Daoy (cell line): ENCODE measurements at regions not wholly inside any gene's neighbourhood (a gene's known extent, or its start where the extent isn't known, plus 50 kb on each side); places are given as distances from the start of the nearest gene placed in this dataset.
A peak's percentile ranks its signal among the peaks of the same experiment; 100 is the strongest.

Experiments
- DNase-seq: peaks from one replicate; pipeline ENCODE4 v3.0.0-alpha.2; 2015; ENCODE audit warnings: low read depth

- no peak for DNase-seq
Measured at GRCh38 chr6:16078064-16078463, 50.8 kb upstream of the MYLIP start.

GRCh38 chr6:16069671-16070070, 59.2 kb upstream of the MYLIP start:
- DNase-seq = no peak

- no peak for DNase-seq
Measured at GRCh38 chr6:16069222-16069621, 59.7 kb upstream of the MYLIP start.

GRCh38 chr6:16067568-16067967, 61.3 kb upstream of the MYLIP start:
- no peak for DNase-seq

DNA sequence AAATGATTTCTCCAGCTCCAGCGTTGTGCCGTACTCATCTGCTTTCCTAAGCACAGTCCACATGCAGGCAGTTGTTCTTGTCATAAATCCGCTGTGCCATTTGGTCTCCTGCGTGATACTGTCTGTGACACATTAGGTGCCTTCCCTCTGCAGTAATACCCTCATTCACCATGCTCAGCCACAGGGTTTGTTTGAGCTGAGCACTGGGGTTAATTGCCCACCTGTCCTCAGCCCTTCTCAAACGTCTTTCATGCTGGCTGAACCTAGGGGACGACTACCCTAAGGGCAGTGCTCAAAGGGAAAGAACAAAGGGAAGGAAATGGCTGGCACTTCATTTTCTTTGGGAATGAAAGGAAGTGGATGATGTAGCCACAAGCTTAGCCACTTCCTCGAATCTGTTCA, 64.2 kb upstream of the MYLIP start:
- peak; percentile 11 for DNase-seq

- DNase-seq = no peak
Measured at GRCh38 chr6:16063580-16063979, 65.3 kb upstream of the MYLIP start.

- peak; percentile 18 for DNase-seq
Measured at GRCh38 chr6:16061818-16062217, 67.1 kb upstream of the MYLIP start.

DNA sequence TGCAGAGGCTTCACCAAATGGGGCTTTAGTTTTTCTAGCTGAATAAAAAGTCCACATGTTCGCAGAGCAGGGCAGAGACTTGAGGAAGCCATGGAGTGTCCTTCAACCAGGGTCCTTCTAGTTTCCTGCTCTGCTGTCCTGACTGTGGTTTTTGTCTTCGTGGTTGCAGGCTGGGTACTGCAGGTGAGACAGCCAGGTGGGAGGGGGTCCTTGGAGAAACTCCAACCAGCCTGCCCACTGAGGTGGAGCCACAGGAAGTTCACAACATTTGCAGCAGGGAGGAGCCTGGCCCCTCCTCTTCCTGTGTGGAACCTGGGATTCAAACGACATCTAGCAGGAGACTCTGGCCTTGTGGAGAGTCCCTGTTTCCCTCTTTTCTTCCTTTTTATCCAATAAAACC, 68.8 kb upstream of the MYLIP start:
- DNase-seq = no peak

- DNase-seq = no peak
Measured at GRCh38 chr6:16059496-16059895, 69.4 kb upstream of the MYLIP start.

DNA sequence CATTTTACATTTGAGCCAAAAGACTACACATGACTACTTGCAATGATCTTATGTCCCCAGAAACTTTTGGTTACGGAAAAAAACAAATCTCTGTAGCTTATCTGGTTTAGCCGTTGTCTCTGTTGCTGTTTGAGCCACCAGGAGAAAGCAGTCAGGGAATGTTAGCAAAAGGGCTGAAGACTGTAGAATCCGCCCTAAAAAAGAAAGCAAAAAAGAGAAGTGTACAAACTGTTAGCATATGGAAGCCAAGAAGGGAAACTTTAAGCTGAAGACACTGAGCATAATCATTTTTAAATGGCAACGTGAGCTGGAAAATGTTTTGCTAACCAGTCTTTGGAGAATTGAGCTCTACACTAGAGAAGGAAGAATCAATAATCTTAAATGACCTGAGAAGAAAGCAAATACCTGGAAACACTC, 69.9 kb upstream of the MYLIP start:
- DNase-seq = no peak

DNA sequence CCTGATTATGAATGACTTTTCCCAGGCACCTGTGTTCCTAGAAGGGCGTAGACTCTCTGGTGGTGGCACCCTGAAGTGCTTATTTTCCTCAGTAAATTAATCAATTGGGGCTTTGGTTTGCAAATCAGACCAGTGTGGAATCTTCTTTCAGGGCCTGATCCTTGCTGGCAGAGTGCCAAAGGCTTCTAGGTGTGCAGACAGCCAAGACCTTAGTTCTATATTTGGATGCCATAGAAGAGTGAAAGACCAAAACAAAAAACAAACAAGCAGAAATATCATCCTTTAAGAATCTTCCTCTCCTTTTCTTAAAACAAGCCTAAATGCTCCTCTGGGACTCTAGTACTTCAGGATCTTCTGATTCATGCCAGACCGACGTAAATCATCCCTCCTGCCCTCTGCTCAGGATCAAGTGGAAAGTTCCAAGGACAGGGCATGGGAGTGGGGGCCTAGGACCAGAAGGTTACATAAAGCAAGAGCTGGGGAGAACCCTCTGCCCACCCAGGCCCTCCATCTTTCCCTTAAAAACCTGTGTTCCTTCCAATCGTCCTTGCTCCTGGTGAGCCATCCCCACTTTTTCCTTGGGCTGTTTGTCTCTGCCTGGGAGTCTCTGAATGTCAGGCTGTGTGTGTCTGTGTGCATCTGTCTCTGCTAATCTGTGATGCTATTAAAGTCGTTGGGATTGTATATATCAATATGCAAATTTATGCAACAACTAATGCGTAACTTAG, 70.5 kb upstream of the MYLIP start:
- no peak for DNase-seq

DNA sequence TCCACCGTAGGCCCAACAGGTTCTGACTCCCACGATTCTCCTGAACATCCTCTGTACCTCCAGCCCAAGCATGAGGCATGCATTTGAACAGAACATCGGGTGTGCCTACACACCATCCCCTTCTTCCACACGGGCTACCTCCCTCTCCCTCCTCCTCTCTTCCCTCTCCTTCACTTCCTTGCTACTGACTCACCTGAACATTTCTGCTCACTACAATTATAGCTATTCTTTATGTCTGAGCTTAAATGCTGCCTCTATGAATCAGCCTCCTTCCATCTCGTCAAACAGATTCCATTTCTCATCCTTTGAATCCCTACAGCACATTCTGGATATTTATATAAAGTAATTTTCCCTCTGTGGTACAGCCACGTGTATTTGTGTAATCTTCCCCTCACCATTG, 71.4 kb upstream of the MYLIP start:
- DNase-seq = no peak

- peak; percentile 17 for DNase-seq
Measured at GRCh38 chr6:16056263-16056870, 72.5 kb upstream of the MYLIP start.

DNA sequence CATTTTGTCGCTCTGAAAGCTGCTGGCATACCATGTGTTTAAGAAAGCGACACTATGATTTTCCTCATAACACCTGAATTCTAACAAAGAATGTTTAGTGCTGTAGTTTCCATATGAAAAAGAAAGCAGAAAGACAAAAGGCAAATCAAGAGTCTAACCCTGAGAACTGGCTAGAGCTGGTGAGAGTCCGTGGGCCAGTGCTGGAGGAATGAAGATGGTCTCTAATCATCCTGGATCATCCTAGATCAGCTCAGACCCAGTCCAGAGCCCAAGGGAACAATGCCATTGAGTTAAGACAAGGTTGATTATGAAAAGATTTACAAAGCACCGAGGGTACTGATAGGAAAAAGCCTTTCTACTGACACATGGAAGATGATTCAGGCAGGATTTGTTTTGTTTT, 73.0 kb upstream of the MYLIP start:
- DNase-seq = no peak

DNA sequence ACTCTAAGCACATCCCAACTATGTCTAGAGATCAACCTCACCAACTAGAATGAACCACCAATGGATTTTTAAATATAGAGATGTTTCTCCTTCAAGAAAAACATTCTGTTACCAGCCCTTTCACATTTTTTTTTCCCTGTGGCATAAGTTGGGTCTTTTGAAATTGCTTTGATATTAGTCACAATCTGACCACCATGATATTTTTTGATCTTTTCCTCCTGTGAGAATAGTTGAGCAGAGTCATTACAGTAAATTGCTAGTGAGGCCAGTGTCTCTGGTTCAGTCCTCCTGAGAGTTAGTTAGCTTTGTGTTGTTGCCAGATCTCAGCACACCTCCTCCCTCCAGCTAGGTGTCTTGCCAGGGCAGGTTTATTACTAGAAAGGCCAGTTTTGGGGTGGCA, 79.7 kb upstream of the MYLIP start:
- DNase-seq = peak; percentile 28

GRCh38 chr6:16048221-16048620, 80.7 kb upstream of the MYLIP start:
- DNase-seq = no peak

GRCh38 chr6:16047435-16047990, 81.4 kb upstream of the MYLIP start:
- DNase-seq = no peak

- DNase-seq = no peak
Measured at GRCh38 chr6:16045238-16045637, 83.6 kb upstream of the MYLIP start.

DNA sequence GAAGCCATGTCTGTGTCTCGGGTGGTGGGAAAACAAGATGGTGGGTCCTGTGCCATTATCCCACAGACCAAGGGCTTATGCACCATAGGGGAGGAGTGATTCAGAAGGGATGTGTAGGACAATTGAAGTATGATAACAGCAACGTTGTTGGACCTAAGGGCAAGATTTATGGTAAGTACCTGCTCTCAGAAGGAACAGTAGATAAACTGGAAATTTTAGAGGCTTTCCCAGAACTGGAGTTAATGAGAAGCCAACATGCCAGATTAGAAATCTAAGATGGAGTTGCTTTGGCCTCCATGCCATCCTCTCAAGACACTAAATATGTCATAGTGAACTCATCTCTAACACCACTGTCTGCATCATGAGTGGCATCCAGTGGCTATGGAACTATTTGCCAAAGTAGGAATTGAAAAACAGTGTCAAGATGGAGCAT, 84.7 kb upstream of the MYLIP start:
- DNase-seq = no peak

DNA sequence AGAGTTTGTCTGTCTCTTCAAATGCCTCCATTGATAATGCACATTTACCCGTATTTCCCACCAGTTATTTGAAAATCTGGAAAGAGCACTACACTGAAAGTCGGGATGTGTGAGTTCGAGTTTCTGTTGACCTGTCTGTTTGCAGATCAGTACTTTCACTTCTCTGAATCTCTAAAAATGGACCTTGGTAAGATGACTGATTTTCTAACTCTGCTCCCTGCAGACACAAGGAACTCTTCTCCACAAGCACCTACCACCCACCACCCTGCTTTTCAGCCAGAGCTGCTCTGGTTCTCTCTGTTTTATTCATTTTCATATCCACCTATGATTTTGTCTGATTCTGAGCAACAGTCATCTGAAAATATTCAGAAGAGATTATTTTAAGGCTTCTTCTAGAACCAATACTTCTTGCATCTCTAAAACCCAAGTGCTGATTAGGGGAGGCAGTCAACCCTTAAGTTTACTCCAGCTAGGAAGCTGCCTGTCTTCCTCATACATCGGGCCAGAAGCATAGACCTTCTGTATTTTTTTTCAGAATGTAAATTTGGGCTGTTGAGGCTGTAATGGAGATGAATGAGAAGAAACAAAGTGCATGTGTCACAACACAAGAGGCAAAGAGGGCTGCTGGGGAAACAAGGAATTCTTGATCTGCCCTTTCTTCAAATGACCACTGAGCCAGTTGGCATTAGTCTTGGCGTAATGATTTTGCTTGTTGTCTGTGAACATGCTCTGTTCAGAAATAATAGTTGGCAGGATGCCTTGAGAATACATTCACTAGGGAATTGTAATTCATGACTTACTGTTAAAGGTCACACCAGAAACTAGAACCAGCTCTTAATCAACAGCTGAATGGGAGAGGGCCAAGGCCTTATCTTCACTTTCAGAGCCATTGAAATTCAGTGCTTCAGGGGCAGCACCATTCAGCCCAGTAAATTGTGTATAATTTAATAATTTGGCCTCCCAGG, 85.4 kb upstream of the MYLIP start:
- no peak for DNase-seq

DNA sequence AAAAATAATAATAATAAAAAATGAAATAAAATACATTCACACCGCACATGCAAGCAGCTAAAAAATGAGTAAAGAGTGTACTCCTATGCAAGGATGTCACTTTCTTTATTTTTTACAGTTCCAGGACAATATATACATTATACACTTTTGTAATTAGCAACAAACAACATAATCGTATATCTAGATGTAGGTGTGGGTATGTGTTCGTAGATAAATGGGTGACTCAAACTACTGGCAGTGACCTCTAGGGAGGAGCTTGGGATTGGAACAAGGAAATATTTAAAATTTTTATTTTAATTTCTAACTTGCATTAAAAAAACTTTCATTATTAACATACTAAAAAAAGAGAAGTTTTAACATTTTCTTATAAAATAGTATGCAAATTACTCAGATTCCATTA, 86.1 kb upstream of the MYLIP start:
- no peak for DNase-seq

DNA sequence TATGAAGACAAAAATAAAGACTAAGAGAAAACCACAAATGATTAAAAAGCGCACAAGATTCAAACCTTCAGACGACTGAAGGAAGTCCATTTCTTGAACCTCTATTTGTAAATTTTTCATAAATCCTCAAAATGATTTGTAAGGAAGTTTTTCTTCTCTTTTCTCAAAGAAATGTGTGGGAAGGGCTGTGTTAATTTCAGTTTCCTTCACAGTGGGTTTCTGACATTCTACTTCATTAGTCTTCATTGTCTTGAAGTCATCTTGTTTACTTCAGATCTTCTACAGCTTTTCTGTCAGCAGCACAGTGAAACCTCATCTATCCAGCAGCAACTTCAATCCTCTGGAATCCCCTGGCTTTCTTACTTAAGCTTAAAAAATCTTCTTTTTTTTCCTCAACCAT, 87.6 kb upstream of the MYLIP start:
- no peak for DNase-seq
